HL-60 (cell line): ENCODE measurements at regions not wholly inside any gene's neighbourhood (a gene's known extent, or its start where the extent isn't known, plus 50 kb on each side); places are given as distances from the start of the nearest gene placed in this dataset.

Source experiments
- DNase-seq, 2 experiments: peaks; one replicate each; pipeline ENCODE4 v3.0.0-alpha.2; 2010 to 2020; ENCODE audit warnings: low read depth in 1 of 2, low spot score in 1 of 2
- H3K27ac ChIP-seq: fragments of 250-450 bp; sonication (Bioruptor Pico); replicated peaks from 2 replicates; pipeline ENCODE4 v1.5.1; 2020; ENCODE audit warnings: mild to moderate bottlenecking, moderate library complexity
- H3K27me3 ChIP-seq: fragments of 250-450 bp; sonication (Bioruptor Pico); 2 replicates; pipeline ENCODE4 v1.5.1; 2021; ENCODE audit warnings: mild to moderate bottlenecking, moderate library complexity; ENCODE audit not compliant: insufficient read depth, poor library complexity, severe bottlenecking
- H3K4me3 ChIP-seq: replicated peaks from 2 replicates; pipeline ENCODE4 v1.5.1; 2011; ENCODE audit warnings: mild to moderate bottlenecking, control low read depth, low read length; ENCODE audit not compliant: insufficient read depth
- CTCF ChIP-seq: IDR thresholded peaks from one replicate; pipeline ENCODE4 v1.5.1; 2011; ENCODE audit warnings: low read length, control low read depth, inconsistent platforms; ENCODE audit not compliant: insufficient read depth
- GABPA ChIP-seq: IDR thresholded peaks from 2 replicates; pipeline ENCODE4 v1.6.1; 2012; ENCODE audit warnings: low read depth
- POLR2AphosphoS5 ChIP-seq: IDR thresholded peaks from 2 replicates; pipeline ENCODE4 v1.6.1; 2012; ENCODE audit warnings: low read depth
- REST ChIP-seq: IDR thresholded peaks from 2 replicates; pipeline ENCODE4 v1.6.1; 2012; ENCODE audit warnings: low read depth; ENCODE audit not compliant: insufficient replicate concordance
- SPI1 ChIP-seq: IDR thresholded peaks from 2 replicates; pipeline ENCODE4 v1.6.1; 2012; ENCODE audit warnings: low read depth, mild to moderate bottlenecking, borderline replicate concordance

GRCh38 chr2:16155766-16156165 lies 215.4 kb downstream of the MYCN start:
- DNase-seq, result no peak
- Histone ChIP-seq H3K27ac (no peak overlapping the region), H3K27me3 (no peaks in the 10 kb centered on the region), H3K4me3 (no peak overlapping the region)
- no peak for TF ChIP-seq SPI1
- TF ChIP-seq GABPA, result no peak
- TF ChIP-seq REST, result no peak
- no peak for TF ChIP-seq CTCF
- no peak for TF ChIP-seq POLR2AphosphoS5

- H3K27me3 ChIP-seq, result no peaks in the 10 kb centered on the region
- H3K4me3 ChIP-seq, result no peak overlapping the region
- no peak overlapping the region for H3K27ac ChIP-seq
- no peak for DNase-seq
- TF ChIP-seq REST (no peak), GABPA (no peak)
Measured at GRCh38 chr2:16155366-16155765, 215.0 kb downstream of the MYCN start.

- TF ChIP-seq REST (no peak), GABPA (no peak), CTCF (no peak), SPI1 (no peak), POLR2AphosphoS5 (no peak)
- no peak overlapping the region for H3K27ac ChIP-seq
- DNase-seq, result no peak
- H3K4me3 ChIP-seq, result no peak overlapping the region
- H3K27me3 ChIP-seq, result no peaks in the 10 kb centered on the region
Measured at GRCh38 chr2:16154501-16155280, 214.3 kb downstream of the MYCN start.
